Activated B cell treated with CpG ODN at 0.5 μM for 24 hours (primary cell): ENCODE measurements at regions not wholly inside any gene's neighbourhood (a gene's known extent, or its start where the extent isn't known, plus 50 kb on each side); places are given as distances from the start of the nearest gene placed in this dataset.

Source experiments
- ATAC-seq: fragments of 200-7000 bp; cut with Tn5 transposase; one replicate; pipeline ENCODE4 v1.10.0; 2021; ENCODE audit warnings: low read depth, mild to moderate bottlenecking, moderate library complexity
- CTCF ChIA-PET: fragments of 350-600 bp; sonication (Branson Sonifier 250); formaldehyde crosslinking; loops from one replicate; lab custom pipeline; 2021; ENCODE audit warnings: antibody characterized with exemption; lab: Charles Lee
- POLR2A ChIA-PET: fragments of 350-600 bp; sonication (Branson Sonifier 250); formaldehyde crosslinking; loops from one replicate; lab custom pipeline; 2021; ENCODE audit warnings: antibody characterized with exemption; lab: Charles Lee
- DNase-seq: peaks from one replicate; pipeline ENCODE4 v3.0.0; 2022
- H3K27ac Mint-ChIP-seq: one replicate; pipeline ENCODE4 v1.8.0; 2020; ENCODE audit warnings: mixed read lengths
- H3K27me3 Mint-ChIP-seq: one replicate; pipeline ENCODE4 v1.8.0; 2021; ENCODE audit warnings: mixed read lengths
- H3K36me3 Mint-ChIP-seq: one replicate; pipeline ENCODE4 v1.8.0; 2021; ENCODE audit warnings: low read depth, mixed read lengths
- H3K4me1 Mint-ChIP-seq: one replicate; pipeline ENCODE4 v1.8.0; 2021; ENCODE audit warnings: mixed read lengths
- H3K4me3 Mint-ChIP-seq: one replicate; pipeline ENCODE4 v1.8.0; 2020; ENCODE audit warnings: mild to moderate bottlenecking, mixed read lengths
- H3K9me3 Mint-ChIP-seq: one replicate; pipeline ENCODE4 v1.8.0; 2020; ENCODE audit warnings: mixed read lengths
- intact Hi-C: fragments of 100-400 bp; cut with micrococcal nuclease; formaldehyde crosslinking; loops from one replicate; pipeline ENCODE4 v1.15.1; 2024
- TF ChIP-seq, protein P1 (sequence below): fragments of 200-600 bp; IDR thresholded peaks from one replicate; pipeline ENCODE4 v1.8.0; 2022; ENCODE audit warnings: antibody characterized with exemption, mild to moderate bottlenecking

DNA sequence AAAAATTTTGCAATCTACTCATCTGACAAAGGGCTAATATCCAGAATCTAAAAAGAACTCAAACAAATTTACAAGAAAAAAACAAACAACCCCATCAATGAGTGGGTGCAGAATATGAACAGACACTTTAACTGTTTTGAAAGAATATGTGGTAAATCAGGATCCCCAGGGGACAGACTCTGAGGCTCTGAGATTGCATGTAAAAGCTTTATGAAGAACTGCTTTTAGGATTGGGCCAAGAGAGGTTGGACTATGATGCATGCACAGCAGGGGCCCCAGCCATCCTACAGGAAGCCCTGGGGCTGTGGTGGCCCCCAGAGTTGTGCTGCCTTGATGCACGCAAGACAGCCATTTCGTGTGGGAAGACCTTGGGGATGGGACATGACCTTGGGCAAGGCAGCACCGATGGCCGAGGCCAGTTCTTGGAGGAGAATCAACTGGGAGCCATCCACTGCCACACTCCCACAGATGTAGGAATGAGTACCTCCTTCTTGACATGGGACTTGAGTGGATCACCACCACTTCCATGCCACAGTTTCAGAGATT, 298.1 kb upstream of the THBS1 start:
- H3K4me1 Mint-ChIP-seq = no peaks in the 10 kb centered on the region
- H3K4me3 Mint-ChIP-seq = no peak overlapping the region
- DNase-seq (no peak), ATAC-seq (no peak)
- H3K27me3 Mint-ChIP-seq = peaks cover 4% of the 10 kb centered on the region
- POLR2A ChIA-PET = no interaction called here
- CTCF ChIA-PET = no interaction called here
- no peaks in the 10 kb centered on the region for H3K36me3 Mint-ChIP-seq
- intact Hi-C loops = no loop called here
- H3K9me3 Mint-ChIP-seq = peaks cover 2% of the 10 kb centered on the region
- TF ChIP-seq, protein P1, sequence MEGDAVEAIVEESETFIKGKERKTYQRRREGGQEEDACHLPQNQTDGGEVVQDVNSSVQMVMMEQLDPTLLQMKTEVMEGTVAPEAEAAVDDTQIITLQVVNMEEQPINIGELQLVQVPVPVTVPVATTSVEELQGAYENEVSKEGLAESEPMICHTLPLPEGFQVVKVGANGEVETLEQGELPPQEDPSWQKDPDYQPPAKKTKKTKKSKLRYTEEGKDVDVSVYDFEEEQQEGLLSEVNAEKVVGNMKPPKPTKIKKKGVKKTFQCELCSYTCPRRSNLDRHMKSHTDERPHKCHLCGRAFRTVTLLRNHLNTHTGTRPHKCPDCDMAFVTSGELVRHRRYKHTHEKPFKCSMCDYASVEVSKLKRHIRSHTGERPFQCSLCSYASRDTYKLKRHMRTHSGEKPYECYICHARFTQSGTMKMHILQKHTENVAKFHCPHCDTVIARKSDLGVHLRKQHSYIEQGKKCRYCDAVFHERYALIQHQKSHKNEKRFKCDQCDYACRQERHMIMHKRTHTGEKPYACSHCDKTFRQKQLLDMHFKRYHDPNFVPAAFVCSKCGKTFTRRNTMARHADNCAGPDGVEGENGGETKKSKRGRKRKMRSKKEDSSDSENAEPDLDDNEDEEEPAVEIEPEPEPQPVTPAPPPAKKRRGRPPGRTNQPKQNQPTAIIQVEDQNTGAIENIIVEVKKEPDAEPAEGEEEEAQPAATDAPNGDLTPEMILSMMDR = no peak
- no peak overlapping the region for H3K27ac Mint-ChIP-seq

DNA sequence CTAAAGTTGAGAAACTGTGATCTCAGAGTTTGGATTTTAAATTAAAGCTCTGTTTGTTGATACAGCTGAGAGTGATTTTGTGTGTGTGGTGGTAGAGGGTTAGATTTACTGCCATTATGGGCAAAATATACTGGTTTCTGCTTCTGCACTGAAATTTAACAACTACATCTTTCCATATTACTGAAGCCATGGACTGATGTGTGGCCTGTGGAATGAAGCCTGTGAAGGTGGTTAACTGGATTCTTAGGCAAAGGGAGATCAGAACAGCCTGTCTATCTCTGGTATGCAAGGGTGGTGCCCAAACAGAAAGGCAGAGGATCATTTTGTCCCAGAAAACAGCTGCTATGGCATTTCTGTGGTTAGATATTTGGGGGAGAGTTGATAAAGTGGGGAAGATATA, 297.3 kb upstream of the THBS1 start:
- Mint-ChIP-seq H3K27me3 (peaks cover 4% of the 10 kb centered on the region), H3K27ac (no peak overlapping the region), H3K4me3 (no peak overlapping the region), H3K36me3 (no peaks in the 10 kb centered on the region), H3K4me1 (no peaks in the 10 kb centered on the region), H3K9me3 (peaks cover 4% of the 10 kb centered on the region)
- intact Hi-C loops = no loop called here
- TF ChIP-seq, protein P1 = no peak
- ATAC-seq (no peak), DNase-seq (no peak)
- CTCF ChIA-PET = no interaction called here
- POLR2A ChIA-PET = no interaction called here

DNA sequence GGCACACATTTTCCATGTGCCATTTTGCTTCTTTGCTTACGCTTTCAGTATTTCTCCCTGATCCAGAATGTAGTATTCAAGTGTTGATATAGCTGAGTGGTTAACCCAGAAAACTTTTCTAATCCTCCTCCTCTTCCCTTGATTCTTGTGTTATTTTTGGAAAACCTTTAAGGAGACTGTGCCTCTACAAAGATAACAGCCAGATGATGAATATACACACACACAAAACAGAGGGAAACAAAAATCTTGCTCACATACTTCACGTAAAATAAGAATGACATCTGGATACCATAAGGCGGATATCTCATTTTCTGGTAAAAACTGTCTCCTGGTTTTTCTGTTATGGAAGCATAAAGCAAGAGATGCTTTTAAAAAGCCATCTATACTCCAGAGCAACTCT, 295.8 kb upstream of the THBS1 start:
- Mint-ChIP-seq H3K9me3 (peaks cover 4% of the 10 kb centered on the region), H3K4me3 (no peak overlapping the region), H3K27ac (no peak overlapping the region), H3K27me3 (peaks cover 4% of the 10 kb centered on the region), H3K4me1 (no peaks in the 10 kb centered on the region), H3K36me3 (no peaks in the 10 kb centered on the region)
- ChIA-PET POLR2A (no interaction called here), CTCF (no interaction called here)
- TF ChIP-seq, protein P1 = no peak
- intact Hi-C loops = no loop called here
- ATAC-seq (no peak), DNase-seq (no peak)

DNA sequence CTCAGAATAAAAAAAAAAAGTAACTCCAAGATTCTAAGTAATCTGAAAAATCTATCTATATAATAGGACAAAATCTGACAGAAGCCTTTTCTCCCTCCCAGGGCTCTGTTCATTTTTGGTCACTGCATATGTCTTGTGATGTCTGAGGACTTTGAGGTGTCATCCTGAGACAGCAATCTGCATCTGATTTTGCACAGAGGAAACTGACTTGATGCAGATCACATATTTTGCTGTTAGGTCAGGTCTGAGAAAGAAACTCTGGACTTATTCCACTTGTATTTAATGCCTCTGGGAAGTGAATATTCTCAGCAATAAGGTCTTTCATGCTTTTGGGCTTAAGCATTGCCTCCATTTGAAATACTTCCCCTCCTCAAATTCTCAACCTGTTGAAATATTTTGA, 295.2 kb upstream of the THBS1 start:
- TF ChIP-seq, protein P1 = no peak
- DNase-seq (no peak), ATAC-seq (no peak)
- H3K27me3 Mint-ChIP-seq = peaks cover 4% of the 10 kb centered on the region
- ChIA-PET POLR2A (no interaction called here), CTCF (no interaction called here)
- peaks cover 4% of the 10 kb centered on the region for H3K9me3 Mint-ChIP-seq
- H3K27ac Mint-ChIP-seq = no peak overlapping the region
- H3K4me3 Mint-ChIP-seq = no peak overlapping the region
- intact Hi-C loops = no loop called here
- no peaks in the 10 kb centered on the region for H3K36me3 Mint-ChIP-seq
- no peaks in the 10 kb centered on the region for H3K4me1 Mint-ChIP-seq

DNA sequence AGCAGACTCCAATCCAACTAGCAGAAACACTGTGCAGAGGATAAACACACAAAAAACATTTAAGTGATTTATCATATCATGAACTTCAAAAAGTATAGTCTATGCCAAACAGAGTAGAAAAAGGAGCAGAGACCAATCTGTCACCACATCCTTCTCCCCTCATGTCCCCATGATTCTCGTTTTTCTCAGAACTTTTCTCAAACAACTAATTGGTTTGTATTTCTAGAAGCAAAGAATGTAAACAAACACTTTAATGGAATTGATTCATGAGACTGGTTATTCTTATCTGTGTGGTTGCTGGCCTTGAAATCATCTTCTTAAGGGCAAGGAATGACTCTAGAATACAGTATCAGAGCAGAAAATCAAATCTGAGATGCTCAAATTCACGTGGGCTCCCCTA, 294.2 kb upstream of the THBS1 start:
- H3K4me1 Mint-ChIP-seq = no peaks in the 10 kb centered on the region
- no peaks in the 10 kb centered on the region for H3K36me3 Mint-ChIP-seq
- ChIA-PET POLR2A (no interaction called here), CTCF (no interaction called here)
- TF ChIP-seq, protein P1 = no peak
- ATAC-seq (no peak), DNase-seq (no peak)
- intact Hi-C loops = no loop called here
- H3K27me3 Mint-ChIP-seq = peaks cover 4% of the 10 kb centered on the region
- H3K27ac Mint-ChIP-seq = no peak overlapping the region
- H3K4me3 Mint-ChIP-seq = no peak overlapping the region
- H3K9me3 Mint-ChIP-seq = peaks cover 5% of the 10 kb centered on the region
